HCT116 (cell line): ENCODE measurements at regions not wholly inside any gene's neighbourhood (a gene's known extent, or its start where the extent isn't known, plus 50 kb on each side); places are given as distances from the start of the nearest gene placed in this dataset.

Source experiments
- CTCF ChIP-seq, 3 experiments: fragments of 200-600 bp in 1 of 3; sonication (generic) in 1 of 3; IDR thresholded peaks in 2 of 3; conservative IDR thresholded peaks in 1 of 3; 2 replicates each; pipeline ENCODE4 v1.5.1; 2012 to 2017; ENCODE audit warnings: low read depth in 2 of 3, low read length in 2 of 3, antibody characterized with exemption in 1 of 3, borderline replicate concordance in 1 of 3, control low read depth in 1 of 3, mild to moderate bottlenecking in 1 of 3, mixed read lengths in 1 of 3, mixed run types in 1 of 3, moderate library complexity in 1 of 3; ENCODE audit not compliant: insufficient read depth in 1 of 3
- EZH2phosphoT487 ChIP-seq: fragments of 200-600 bp; IDR thresholded peaks from 2 replicates; pipeline ENCODE4 v1.6.1; 2018; ENCODE audit warnings: antibody characterized with exemption, borderline replicate concordance
- MAX ChIP-seq: IDR thresholded peaks from 2 replicates; pipeline ENCODE4 v1.6.1; 2012
- POLR2A ChIP-seq: IDR thresholded peaks from 2 replicates; pipeline ENCODE4 v1.7.0; 2011; ENCODE audit warnings: borderline replicate concordance; ENCODE audit not compliant: insufficient read depth, insufficient read length; ENCODE audit errors: extremely low read depth
- POLR2AphosphoS5 ChIP-seq: IDR thresholded peaks from 2 replicates; pipeline ENCODE4 v1.6.1; 2011; ENCODE audit warnings: mild to moderate bottlenecking, low read depth, low read length, moderate library complexity
- SIN3A ChIP-seq: IDR thresholded peaks from 2 replicates; pipeline ENCODE4 v1.6.1; 2012; ENCODE audit warnings: low read depth
- SRF ChIP-seq: IDR thresholded peaks from 2 replicates; pipeline ENCODE4 v1.6.1; 2012; ENCODE audit warnings: low read depth
- TCF7L2 ChIP-seq: IDR thresholded peaks from 2 replicates; pipeline ENCODE4 v1.7.0; 2011; ENCODE audit warnings: borderline replicate concordance, inconsistent platforms; ENCODE audit not compliant: insufficient read depth, insufficient read length; ENCODE audit errors: extremely low read depth
- YY1 ChIP-seq: IDR thresholded peaks from 2 replicates; pipeline ENCODE4 v1.6.1; 2011; ENCODE audit warnings: low read length, low read depth, moderate library complexity, mild to moderate bottlenecking; ENCODE audit not compliant: insufficient replicate concordance; ENCODE audit errors: extremely low read depth
- ZFX ChIP-seq: fragments of 450-650 bp; IDR thresholded peaks from 2 replicates; pipeline ENCODE4 v1.6.1; 2017

GRCh38 chr5:57716661-57717060 is 234.1 kb upstream of the ACTBL2 start:
- TF ChIP-seq POLR2AphosphoS5 (no peak), POLR2A (no peak), ZFX (no peak), CTCF (IDR thresholded peaks at IDR 0.05 in 2 of 3, conservative IDR thresholded peaks at IDR 0.05 in 1 of 3; ENCODE audit: borderline replicate concordance in 1 of 3, insufficient read depth in 1 of 3, low read depth in 2 of 3, low read length in 2 of 3) (no peak), SIN3A (no peak), YY1 (no peak), SRF (no peak), EZH2phosphoT487 (no peak), MAX (no peak), TCF7L2 (no peak)
